MG63 (cell line): ENCODE measurements at regions not wholly inside any gene's neighbourhood (a gene's known extent, or its start where the extent isn't known, plus 50 kb on each side); places are given as distances from the start of the nearest gene placed in this dataset.
"Not testable (repeated sequence)": the region's sequence is repeated elsewhere in the genome, so short reads cannot be mapped to it uniquely, and the experiment has no call there.

Source experiments
- DNase-seq: peaks from one replicate; pipeline ENCODE4 v3.0.0-alpha.2; 2020
- H3K27me3 ChIP-seq: fragments of 250-450 bp; sonication (Bioruptor Pico); 2 replicates; pipeline ENCODE4 v1.5.1; 2020; ENCODE audit warnings: mild to moderate bottlenecking, moderate library complexity
- H3K36me3 ChIP-seq: fragments of 250-450 bp; sonication (Bioruptor Pico); 2 replicates; pipeline ENCODE4 v1.5.1; 2020; ENCODE audit warnings: mild to moderate bottlenecking, moderate library complexity
- H3K4me3 ChIP-seq: fragments of 250-450 bp; sonication (Bioruptor Pico); 2 replicates; pipeline ENCODE4 v1.5.1; 2020; ENCODE audit warnings: mild to moderate bottlenecking, moderate library complexity
- H3K9me3 ChIP-seq: fragments of 250-450 bp; sonication (Bioruptor Pico); 2 replicates; pipeline ENCODE4 v1.5.1; 2020; ENCODE audit warnings: mild to moderate bottlenecking, moderate library complexity

GRCh38 chr4:60897415-60897814, 302.7 kb upstream of the ADGRL3 start:
- H3K27me3 ChIP-seq: no peaks in the 10 kb centered on the region
- H3K36me3 ChIP-seq: no peaks in the 10 kb centered on the region
- no peaks in the 10 kb centered on the region for H3K9me3 ChIP-seq
- no peak overlapping the region for H3K4me3 ChIP-seq
- no peak for DNase-seq

DNA sequence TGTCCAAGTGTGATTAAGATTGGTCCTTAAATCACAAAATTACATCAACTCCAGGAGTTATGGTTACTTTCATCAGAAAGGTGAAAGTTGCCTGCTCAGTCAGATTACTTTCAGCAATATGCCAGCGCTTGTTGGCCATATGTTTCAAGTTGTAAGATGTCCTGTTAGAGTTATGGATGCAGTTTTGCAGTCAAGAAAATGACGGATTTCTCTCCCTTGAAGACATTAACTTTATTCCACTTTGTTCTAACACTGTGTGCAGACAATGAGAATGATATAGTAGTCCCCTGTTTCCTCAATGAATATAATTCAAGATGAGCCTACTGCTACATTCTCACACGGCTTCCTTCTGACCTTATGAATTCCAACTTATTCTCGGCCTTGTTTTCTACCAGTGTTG, 295.0 kb upstream of the ADGRL3 start:
- H3K9me3 ChIP-seq: no peaks in the 10 kb centered on the region
- H3K36me3 ChIP-seq: no peaks in the 10 kb centered on the region
- DNase-seq: no peak
- no peaks in the 10 kb centered on the region for H3K27me3 ChIP-seq
- H3K4me3 ChIP-seq: no peak overlapping the region

- Histone ChIP-seq H3K36me3 (no peaks in the 10 kb centered on the region), H3K9me3 (no peaks in the 10 kb centered on the region), H3K27me3 (no peaks in the 10 kb centered on the region), H3K4me3 (no peak overlapping the region)
- no peak for DNase-seq
These were observed 289.0 kb upstream of the ADGRL3 start for GRCh38 chr4:60911127-60911526.

DNA sequence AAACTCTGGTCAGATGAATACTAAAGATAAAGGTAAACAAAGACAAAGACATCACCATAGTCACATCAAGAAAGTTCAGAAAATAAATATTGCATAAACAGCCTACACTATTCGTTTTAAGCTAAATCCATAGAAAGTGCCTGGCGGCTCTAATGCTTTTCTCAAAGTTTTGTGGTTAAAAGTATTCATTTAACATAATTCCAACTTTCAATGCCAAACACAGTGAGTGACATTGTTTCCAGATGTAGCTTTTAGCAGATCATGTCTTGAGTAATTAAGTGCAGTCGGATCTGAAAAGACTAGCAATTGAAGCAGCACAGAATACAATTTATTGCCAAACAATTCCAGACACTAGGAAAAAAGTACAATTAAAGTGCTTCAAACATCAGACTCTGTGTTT, 287.1 kb upstream of the ADGRL3 start:
- H3K9me3 ChIP-seq: no peaks in the 10 kb centered on the region
- no peaks in the 10 kb centered on the region for H3K27me3 ChIP-seq
- H3K36me3 ChIP-seq: no peaks in the 10 kb centered on the region
- DNase-seq: no peak
- no peak overlapping the region for H3K4me3 ChIP-seq

DNA sequence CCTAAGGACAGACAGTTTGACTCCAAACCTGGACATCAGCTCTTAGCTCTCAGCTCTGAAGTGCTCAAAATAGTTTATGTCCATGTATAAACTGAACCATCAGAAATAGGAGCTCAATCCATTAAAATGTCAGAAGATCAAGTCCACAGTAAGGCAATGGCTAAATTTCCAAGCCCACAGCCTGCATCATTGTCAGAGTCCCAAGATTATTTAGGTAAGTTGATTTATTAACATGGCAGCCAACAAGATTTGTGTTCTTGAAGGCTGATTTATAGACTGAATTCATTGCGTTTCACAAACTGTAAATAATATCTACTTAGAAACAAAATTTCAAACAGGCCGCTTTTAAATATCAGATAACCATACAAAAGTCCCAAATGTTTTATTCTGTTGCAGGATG, 286.5 kb upstream of the ADGRL3 start:
- Histone ChIP-seq H3K4me3 (no peak overlapping the region), H3K36me3 (no peaks in the 10 kb centered on the region), H3K27me3 (no peaks in the 10 kb centered on the region), H3K9me3 (no peaks in the 10 kb centered on the region)
- no peak for DNase-seq

DNA sequence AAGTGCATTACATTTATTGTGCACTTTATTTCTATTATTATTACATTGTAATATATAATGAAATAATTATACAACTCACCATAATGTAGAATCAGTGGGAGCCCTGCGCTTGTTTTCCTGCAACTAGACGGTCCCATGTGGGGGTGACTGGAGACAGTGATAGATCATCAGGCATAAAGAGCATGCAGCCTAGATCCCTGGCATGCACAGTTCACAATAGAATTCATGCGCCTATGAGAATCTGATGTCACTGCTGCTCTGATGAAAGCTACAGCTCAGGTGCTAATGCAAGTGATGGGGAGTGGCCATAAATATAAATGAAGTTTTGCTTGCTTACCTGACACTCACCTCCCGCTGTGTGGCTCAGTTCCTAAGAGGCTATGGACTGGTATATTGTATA, 278.4 kb upstream of the ADGRL3 start:
- H3K4me3 ChIP-seq, H3K9me3 ChIP-seq, H3K27me3 ChIP-seq, DNase-seq, H3K36me3 ChIP-seq: not testable (repeated sequence)

DNA sequence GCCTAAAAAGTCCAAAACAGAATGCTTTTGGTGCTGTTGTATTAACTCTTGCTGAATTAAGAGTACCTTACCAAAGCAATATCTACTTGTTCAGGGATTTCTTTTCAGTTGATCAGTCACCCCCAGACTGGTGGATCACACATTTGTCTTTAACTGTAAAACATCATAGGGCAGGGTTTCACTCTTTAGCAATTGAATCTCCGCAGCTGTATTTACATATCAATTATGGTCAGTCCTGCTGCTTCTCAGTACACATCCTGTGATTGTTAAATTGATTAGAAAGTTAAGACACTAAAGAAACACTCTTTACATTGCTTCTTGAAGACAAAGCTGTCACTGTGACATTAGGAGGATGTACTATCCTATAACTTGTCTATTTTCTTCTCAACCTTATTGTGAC, 277.1 kb upstream of the ADGRL3 start:
- no peak for DNase-seq
- no peaks in the 10 kb centered on the region for H3K9me3 ChIP-seq
- H3K36me3 ChIP-seq: no peaks in the 10 kb centered on the region
- no peak overlapping the region for H3K4me3 ChIP-seq
- no peaks in the 10 kb centered on the region for H3K27me3 ChIP-seq

- no peaks in the 10 kb centered on the region for H3K27me3 ChIP-seq
- no peak for DNase-seq
- no peaks in the 10 kb centered on the region for H3K36me3 ChIP-seq
- no peaks in the 10 kb centered on the region for H3K9me3 ChIP-seq
- H3K4me3 ChIP-seq: no peak overlapping the region
These were observed 273.5 kb upstream of the ADGRL3 start for GRCh38 chr4:60926624-60927023.

DNA sequence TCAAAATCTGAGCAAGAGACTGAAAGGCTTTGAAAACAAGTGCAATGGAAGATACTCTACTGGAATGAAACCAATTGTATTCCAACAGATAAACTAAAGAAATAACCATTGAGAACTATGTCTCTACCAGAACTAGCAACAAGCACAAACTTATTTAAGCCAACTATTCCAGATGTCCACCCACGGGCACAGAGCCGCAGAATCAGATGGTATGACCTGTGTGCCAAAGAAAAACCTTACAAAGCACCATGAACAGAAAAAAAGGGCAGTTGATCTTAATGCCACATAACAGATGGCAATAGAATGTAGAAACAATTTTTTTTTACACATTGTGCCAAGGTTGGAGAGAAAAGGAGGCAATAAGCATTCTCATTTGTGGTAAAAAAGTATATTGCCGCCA, 269.3 kb upstream of the ADGRL3 start:
- H3K9me3 ChIP-seq: no peaks in the 10 kb centered on the region
- no peaks in the 10 kb centered on the region for H3K27me3 ChIP-seq
- no peaks in the 10 kb centered on the region for H3K36me3 ChIP-seq
- H3K4me3 ChIP-seq: no peak overlapping the region
- DNase-seq: no peak

DNA sequence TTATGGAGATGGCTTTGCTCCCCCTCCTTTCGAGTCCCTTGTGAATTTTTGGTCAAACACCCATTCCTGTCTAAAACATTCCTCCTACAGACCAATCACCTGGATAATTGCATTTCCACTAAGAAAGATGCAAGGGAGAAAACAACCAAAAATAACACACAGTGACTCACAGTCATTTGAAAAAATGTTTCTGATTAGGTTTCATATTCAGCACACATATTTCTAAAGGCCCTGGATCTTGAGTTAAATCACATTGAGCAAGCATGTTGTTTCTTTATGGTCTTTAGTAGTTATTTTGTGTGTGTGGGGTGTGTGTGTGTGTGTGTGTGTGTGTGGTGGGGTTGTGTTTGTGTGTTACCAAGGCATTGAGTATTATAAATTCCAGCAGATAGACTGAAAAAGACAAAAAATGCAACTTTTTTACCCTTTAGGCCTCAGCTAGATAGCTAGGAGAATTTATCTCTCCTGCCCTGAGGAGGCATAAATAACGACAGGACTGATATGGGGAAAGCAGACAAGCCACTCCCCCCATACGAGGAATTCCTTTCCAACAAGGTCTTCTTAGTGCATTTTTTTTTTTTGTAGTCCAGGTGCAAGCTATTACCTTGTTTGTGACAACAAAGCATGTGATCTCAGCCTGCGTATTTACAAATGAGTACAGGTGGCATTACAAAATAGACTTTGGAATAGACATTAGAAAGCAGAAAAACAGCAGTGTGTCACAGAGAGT, 265.4 kb upstream of the ADGRL3 start:
- Histone ChIP-seq H3K9me3 (no peaks in the 10 kb centered on the region), H3K36me3 (no peaks in the 10 kb centered on the region), H3K4me3 (no peak overlapping the region), H3K27me3 (no peaks in the 10 kb centered on the region)
- no peak for DNase-seq

- DNase-seq: no peak
- no peaks in the 10 kb centered on the region for H3K27me3 ChIP-seq
- no peak overlapping the region for H3K4me3 ChIP-seq
- H3K36me3 ChIP-seq: no peaks in the 10 kb centered on the region
- H3K9me3 ChIP-seq: no peaks in the 10 kb centered on the region
These were observed 261.9 kb upstream of the ADGRL3 start for GRCh38 chr4:60938181-60938580.

DNA sequence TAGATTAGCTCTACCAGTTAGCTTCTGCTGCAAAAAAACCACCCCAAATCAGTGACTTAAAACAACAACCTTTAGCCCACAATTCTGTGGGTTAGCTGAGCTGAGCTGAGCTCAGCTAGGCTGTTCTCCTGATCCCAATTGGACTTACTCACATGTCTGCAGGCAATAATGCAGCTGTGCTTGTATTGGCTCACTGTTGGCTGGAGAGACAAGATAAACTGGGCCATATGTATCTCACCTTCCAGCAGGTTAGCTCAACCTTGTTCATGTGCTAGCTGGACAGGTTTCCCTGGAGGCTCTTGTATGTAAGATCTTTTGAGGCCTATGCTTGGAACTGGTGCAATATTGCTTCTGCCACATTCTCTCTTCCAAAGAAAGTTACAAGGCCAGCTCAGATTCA, 261.5 kb upstream of the ADGRL3 start:
- DNase-seq: no peak
- H3K4me3 ChIP-seq: no peak overlapping the region
- no peaks in the 10 kb centered on the region for H3K27me3 ChIP-seq
- no peaks in the 10 kb centered on the region for H3K9me3 ChIP-seq
- no peaks in the 10 kb centered on the region for H3K36me3 ChIP-seq

GRCh38 chr4:60944060-60944459, 256.1 kb upstream of the ADGRL3 start:
- no peak overlapping the region for H3K4me3 ChIP-seq

DNA sequence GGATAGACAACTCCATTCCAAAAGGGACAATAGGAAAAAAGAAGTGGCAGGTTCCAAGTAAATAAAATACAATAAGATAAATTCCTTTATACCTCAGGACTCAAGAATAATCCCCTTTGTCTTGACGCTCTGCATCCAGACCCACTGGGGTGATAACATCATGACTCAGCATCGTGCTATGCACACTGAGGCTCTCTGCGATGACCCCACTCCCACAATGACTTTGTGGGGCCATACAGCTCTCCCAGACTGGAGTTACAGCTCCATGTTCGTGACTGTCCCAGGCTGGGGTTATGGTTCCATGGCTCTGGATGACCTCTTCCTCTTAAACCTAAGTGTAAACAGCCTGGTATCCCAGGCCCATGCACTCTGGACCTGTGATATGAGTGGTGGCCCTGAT, 254.5 kb upstream of the ADGRL3 start:
- Histone ChIP-seq H3K4me3 (no peak overlapping the region), H3K36me3 (no peaks in the 10 kb centered on the region), H3K9me3 (no peaks in the 10 kb centered on the region), H3K27me3 (no peaks in the 10 kb centered on the region)
- no peak for DNase-seq

More at GRCh38 chr4:60944060-60944459, 256.1 kb upstream of the ADGRL3 start:
- Histone ChIP-seq H3K9me3 (no peaks in the 10 kb centered on the region), H3K27me3 (no peaks in the 10 kb centered on the region), H3K36me3 (no peaks in the 10 kb centered on the region)
- DNase-seq: no peak

GRCh38 chr4:60948008-60948407, 252.1 kb upstream of the ADGRL3 start:
- Histone ChIP-seq H3K27me3 (no peaks in the 10 kb centered on the region), H3K4me3 (no peak overlapping the region), H3K36me3 (no peaks in the 10 kb centered on the region), H3K9me3 (no peaks in the 10 kb centered on the region)
- no peak for DNase-seq

DNA sequence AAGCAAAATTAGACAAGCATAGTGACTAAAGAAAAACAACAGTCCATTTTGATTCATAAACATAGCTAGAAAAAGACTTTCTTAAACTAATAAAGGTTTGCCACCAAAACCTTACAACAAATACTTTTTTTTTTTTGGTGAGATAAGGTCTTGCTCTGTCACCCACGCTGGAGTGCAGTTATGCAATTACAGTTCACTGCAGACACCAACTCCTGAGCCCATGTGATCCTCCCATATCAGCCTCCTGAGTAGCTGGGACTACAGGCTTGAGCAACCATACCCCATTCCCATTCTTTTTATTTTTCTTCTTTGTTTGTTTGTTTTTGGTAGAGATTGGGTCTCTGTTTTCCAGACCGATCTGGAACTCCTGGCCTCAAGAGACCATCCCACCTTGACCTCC, 247.2 kb upstream of the ADGRL3 start:
- DNase-seq: no peak
- H3K9me3 ChIP-seq: no peaks in the 10 kb centered on the region
- H3K4me3 ChIP-seq: no peak overlapping the region
- H3K27me3 ChIP-seq: no peaks in the 10 kb centered on the region
- H3K36me3 ChIP-seq: no peaks in the 10 kb centered on the region

DNA sequence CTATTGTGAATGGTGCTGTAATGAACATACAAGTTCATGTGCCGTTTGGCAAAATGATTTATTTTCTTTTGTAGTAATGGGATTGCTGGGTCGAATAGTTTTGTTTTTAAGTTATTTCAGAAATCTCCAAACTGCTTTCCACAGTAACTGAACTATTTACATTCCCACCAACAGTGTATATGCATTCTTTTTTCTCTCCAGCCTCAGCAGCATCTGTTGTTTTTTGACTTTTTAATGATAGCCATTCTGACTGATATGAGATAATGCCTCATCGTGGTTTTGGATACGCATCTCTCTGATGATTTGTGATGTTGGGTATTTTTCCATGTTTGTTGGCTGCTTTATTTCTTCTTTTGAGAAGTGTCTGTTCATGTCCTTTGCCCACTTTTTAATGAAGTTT, 246.3 kb upstream of the ADGRL3 start:
- Histone ChIP-seq H3K4me3 (no peak overlapping the region), H3K9me3 (no peaks in the 10 kb centered on the region), H3K36me3 (no peaks in the 10 kb centered on the region), H3K27me3 (no peaks in the 10 kb centered on the region)
- DNase-seq: no peak

GRCh38 chr4:60962286-60962685, 237.8 kb upstream of the ADGRL3 start:
- no peaks in the 10 kb centered on the region for H3K9me3 ChIP-seq
- no peak for DNase-seq
- no peak overlapping the region for H3K4me3 ChIP-seq
- H3K36me3 ChIP-seq: no peaks in the 10 kb centered on the region
- H3K27me3 ChIP-seq: no peaks in the 10 kb centered on the region

DNA sequence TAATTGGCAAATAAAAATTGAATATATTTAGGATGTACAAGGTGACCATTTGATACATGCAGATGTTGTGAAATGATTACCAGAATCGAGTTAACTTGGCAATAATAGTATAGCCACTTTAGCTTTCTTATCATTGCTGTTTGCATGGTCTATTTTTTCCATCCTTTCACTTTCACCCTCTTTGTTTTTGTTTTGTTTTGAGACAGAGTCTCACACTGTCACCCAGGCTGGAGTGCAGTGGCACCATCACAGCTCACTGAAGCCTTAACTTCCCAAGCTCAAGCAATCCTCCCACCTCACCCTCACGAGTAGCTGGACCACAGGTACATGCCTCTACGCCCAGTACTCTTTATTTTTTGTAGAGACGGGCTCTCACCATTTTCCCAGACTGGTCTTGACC, 218.6 kb upstream of the ADGRL3 start:
- no peaks in the 10 kb centered on the region for H3K36me3 ChIP-seq
- H3K27me3 ChIP-seq: no peaks in the 10 kb centered on the region
- H3K4me3 ChIP-seq: no peak overlapping the region
- no peaks in the 10 kb centered on the region for H3K9me3 ChIP-seq
- DNase-seq: no peak
